HG02588 (cell line): ENCODE measurements at regions not wholly inside any gene's neighbourhood (a gene's known extent, or its start where the extent isn't known, plus 50 kb on each side); places are given as distances from the start of the nearest gene placed in this dataset.
A peak's percentile ranks its signal among the peaks of the same experiment; 100 is the strongest.
"Not testable (repeated sequence)": the region's sequence is repeated elsewhere in the genome, so short reads cannot be mapped to it uniquely, and the experiment has no call there.

Experiments
- ATAC-seq: cut with Tn5 transposase; IDR thresholded peaks from one replicate; pipeline ENCODE4 v1.9.1; 2021; ENCODE audit warnings: mild to moderate bottlenecking, moderate library complexity; ENCODE audit not compliant: unreplicated experiment

DNA sequence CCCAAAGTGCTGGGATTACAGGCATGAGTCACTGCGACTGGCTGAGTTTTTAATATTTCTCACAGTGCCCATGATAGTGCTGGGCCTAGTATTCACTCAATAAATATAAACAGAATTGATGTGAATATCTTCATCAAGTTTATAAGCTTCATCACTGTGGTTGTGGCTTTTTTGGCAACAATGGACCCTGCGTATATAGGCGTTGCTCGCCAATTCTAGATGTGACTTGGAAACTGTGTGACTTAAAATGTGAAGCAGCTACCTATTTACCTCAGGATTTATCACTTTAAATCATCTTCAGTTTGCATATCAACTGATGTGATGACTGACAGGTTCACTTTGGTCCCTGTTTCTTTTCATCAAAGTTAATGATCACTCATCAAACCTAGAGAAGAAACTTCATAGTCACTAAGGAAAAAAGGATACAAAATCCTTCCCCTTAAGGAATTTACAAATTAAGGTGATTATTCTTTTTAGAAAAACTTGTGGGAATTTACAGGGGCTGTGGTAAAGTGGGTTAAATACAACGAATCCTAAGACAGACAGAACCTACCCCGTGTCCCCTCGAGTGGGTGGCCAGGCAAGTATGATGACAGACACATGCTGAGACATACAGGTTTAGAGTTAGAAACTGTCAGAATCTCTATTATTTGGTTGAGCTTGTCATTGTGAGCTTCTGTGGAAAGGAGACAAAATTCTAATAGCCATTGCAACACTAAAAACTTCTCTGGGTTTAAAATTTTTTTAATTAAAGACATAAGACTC, 101.3 kb downstream of the AKAP11 start:
- no peak for ATAC-seq

DNA sequence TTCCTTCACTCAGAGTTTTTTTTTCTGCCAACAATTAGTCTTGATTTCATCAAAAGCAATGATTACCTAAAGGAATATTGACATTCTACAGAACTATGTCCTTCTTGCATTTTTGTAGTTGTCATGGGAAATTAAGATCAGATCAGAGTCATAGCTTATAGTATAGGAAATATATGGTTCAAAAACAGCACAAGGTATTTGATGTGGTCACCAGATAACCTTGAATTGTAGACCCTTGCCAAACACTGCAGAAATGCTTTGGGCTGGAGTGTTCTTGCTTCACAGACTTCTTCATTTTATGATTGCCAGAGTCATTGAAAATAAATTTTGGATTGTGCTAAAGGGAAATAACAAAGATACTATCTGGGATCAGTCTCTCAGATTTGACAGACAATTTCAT, 103.7 kb downstream of the AKAP11 start:
- no peak for ATAC-seq

DNA sequence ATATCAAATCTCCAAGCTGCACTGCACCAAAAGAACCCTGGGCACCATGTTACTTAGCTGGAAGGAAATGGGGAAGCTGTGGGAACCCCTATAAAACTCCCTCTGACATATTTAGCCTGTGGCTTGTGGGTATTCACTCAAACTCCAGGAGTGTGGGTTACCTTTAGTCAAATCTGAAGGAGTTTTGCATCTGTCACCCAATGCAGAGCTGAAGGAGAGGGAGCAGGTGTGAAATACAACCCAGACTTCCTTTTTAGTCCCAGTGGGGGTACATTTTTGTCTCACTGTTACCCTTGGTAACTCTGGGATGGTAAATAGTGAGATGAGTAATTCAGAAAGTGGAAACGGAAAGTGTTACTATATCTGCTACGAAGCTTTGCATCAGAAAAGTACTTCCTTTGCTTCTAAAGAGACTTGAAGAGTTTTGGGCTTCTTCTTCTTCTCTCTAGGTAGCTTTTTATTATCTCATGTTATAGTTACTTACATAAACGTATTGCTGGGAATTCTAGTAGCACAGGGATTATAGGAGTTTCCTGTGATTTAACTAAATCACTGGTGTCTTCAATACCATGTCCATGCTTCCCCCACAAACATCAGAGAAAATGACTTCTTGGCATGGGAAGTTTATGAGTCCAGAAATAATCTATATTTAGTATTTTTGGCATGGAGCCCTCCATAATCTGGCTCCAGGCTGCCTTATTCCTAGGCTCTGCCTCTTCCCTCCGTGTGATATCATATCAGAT, 105.9 kb downstream of the AKAP11 start:
- ATAC-seq: peak; percentile 86

DNA sequence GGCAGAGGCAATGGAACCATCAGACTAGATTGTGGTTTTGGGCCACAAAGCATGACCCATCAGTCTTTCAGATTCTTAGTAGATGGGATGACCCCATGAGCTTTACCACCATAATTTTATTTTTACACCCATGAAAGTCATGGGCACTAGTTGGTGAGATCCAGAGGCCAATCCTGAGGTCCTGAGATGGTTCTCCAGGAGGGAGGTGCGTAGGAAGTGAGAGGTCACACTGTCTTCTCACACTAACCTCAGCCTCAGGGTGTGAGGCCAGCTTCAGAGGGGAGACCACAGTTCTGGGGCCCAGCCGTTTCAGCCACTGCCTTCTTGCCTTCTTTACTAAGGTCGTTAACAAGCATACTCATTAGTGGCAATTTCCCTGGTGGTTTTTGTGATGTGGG, 106.4 kb downstream of the AKAP11 start:
- ATAC-seq: peak; percentile 23

DNA sequence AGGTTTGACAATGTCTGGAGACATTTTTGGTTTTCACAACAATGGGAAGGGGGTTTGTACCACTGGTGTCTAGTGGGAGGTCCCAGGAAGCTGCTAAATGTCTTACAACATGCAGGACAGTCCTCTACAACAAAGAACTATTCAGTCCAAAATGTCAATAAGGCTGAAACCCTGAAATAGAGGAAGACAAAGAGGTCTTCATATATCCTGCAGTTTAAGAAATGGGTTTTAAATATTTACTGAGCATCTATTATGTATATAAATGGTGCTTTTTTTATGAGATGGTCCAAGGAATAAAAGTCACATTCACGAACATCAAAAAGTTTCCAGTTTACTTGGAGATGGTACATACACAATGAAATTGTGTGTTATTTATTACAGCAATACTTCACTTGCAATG, 107.3 kb downstream of the AKAP11 start:
- ATAC-seq: no peak

DNA sequence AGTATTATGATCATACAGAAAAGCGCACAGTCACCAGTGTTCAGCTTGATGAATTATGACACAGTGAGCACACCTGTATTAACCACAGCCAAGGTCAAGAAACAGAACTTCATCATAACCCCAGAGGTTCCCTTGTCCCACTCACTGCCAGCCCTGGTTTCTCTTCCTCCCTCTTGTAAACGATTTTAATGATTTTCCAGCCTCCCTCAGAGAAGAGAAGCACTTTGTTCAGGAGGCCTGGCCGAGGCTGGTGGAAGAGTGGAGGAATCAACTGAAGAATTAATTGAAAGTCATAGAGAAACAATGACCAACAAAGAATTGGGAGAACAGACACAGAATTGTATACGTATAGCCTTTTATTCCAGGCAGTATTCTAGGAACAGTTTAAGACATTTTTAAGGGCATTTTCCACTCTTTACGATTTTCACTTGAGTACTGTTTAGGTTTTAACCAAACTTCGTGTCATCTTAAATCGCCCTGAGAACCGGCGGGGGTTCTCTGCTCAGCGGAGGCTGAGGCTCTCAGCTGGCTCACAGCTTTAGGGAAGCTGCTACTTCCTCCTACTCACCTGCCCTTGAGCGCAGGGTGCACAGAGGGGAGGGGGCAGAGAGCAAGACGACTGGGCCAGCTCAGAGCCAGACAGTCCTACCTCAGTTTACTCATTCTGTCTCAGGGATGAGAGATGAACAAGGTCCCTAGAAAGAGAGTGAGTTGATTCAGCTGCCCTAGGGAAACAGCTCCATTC, 108.6 kb downstream of the AKAP11 start:
- ATAC-seq: peak; percentile 40

DNA sequence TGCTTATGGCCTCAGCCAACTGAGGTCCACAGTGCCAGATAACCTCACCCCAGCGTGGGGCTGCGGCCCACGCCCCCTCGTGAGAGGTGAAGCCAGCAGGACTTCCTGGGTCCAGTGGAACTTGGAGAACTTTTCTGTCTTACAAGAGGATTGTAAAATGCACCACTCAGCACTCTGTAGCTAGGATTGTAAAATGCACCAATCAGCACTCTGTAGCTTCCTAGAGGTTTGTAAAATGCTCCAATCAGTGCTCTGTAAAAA, 109.1 kb downstream of the AKAP11 start:
- ATAC-seq: no peak

DNA sequence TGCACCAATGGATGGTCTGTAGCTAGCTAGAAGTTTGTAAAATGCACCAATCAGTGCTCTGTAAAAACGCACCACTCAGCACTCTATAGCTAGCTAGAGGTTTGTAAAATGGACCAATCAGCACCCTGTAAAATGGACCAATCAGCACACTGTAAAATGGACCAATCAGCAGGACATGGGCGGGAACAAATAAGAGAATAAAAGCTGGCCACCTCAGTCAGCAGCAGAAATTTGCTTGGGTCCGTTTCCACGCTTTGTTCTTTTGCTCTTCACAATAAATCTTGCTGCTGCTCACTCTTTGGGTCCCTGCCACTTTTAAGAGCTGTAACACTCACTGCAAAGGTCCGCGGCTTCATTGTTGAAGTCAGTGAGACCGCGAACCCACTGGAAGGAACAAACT, 109.5 kb downstream of the AKAP11 start:
- not testable (repeated sequence) for ATAC-seq

DNA sequence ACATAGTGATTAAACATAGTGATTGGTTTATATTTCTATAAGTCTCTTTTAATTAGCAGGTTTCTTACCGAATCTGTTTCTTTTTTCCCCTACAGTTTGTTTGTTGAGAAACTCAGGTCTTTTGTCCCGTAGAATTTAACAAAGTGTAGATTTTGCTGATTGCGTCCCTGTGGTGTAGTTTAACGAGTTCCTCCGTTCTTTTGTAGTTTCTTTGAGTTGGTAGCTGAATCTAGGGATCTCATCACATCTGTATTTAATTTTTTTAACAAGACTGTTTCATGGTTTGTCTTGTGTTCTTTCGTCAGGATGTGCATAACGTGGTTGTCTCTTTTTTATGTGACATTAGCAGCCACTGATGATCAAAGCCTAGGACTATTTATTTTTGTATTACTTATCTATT, 111.1 kb downstream of the AKAP11 start:
- ATAC-seq: no peak

DNA sequence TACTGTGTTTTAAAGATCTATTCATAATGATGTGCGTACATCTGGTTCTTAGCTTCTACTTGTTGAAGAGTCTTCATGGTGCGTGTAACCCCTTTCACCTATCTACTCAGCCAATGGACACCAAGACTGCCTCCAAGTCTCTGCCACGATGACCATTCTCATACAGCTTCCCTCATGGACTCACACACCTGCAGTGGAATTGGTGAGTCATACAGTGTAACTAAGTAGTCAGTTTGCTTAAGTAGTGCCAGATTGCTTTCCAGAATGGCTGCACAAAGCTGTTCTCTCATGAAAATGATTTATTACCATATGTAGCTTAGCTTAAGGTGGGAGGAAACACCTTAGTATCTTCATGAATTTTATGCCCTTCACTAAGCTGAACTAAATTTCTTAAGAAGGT, 112.3 kb downstream of the AKAP11 start:
- ATAC-seq: no peak

DNA sequence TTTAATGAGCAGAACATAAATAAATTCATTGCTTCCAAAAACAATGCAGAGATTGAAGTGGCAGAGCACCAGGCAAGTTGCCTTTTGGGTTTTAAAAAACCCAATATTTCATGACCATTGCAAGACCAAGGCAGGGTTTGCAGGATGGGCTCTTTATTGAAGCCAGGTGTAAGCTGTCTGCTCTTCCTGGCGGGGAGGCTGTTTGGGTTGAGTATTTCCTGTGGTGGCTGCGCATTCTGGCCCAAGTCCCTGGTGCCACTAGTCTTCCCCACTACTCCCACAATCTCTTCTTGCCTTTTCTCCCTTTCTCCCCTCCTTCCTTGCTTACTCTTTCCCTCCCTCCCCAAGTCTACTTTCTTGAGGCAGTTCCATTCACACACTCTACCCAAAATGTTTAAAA, 116.4 kb downstream of the AKAP11 start:
- no peak for ATAC-seq

DNA sequence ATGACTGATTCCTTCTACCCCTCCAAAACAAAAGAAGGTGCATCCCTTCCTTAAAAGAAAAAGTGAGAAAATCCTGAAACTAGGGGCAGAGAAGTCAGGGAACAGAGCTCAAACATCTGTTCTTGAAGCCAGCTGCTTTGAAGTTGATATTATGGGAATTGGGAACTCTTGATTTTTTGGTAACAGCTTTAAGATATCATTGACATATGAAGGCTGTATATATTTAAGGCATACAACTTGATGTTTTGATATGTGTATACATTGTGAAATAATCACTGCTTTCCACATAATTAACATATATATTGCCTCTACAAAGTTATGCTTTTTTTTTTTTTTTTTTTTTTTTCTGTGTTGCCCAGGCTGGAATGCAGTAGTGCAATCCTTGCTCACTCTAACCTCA, 117.1 kb downstream of the AKAP11 start:
- no peak for ATAC-seq

DNA sequence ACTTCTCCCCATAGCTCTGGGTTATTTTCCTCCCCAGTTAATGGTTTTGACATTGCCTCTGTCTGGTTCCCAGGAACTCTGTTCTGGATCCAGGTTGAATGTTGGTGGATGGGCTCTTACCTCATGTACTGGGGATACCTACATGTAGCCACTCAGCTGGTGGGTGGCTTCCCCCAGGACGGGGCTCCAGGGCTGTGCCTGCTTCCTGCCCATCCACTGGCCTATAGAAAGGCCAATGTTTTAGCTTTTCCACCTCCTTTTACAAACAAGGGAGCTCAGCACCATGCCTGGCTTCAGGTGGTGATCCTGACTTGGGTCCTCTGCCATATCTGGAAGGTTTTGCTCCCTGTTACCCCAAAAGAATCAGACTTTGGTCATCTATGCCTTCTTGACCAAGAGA, 120.2 kb downstream of the AKAP11 start:
- ATAC-seq: no peak

DNA sequence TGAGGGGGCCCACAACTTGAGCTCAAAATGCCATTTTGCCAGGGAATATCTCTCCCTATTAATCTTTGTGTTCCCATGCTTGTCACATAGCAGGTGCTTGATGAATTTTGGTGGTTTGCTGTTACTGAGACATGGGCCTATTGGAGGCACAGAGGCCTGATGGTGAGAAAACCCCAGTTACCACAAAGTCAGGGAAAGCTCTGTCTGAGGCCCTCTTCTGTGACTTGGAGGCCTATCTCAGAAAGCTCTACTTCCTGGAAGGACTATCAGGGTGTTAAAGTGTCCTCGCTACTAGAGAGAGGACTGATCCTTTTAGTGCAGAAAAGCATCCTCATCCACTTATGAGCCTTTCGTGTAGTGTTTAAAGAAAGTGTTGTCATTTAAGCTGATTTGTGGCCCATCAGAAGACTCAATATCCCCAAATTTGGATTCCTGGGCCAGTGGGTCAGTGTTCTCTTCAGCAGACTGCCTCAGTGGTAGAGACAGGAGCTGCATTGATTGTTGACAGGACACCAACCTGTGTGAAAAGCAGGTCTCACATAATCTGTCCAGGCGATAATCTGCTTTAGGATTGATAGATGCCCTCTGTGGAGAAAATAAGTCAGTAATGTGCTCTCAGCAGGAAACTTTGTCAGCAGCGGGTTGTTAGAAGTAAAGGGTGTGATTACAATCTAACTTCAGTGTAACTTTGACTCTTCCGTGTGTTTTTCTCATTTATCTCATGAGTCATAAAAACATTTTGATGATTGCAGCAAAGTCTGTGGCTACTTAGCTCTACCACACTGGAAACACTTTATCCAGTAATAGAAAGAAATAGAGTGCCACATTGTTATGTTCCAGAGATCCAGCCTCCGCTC, 121.0 kb downstream of the AKAP11 start:
- ATAC-seq: no peak

DNA sequence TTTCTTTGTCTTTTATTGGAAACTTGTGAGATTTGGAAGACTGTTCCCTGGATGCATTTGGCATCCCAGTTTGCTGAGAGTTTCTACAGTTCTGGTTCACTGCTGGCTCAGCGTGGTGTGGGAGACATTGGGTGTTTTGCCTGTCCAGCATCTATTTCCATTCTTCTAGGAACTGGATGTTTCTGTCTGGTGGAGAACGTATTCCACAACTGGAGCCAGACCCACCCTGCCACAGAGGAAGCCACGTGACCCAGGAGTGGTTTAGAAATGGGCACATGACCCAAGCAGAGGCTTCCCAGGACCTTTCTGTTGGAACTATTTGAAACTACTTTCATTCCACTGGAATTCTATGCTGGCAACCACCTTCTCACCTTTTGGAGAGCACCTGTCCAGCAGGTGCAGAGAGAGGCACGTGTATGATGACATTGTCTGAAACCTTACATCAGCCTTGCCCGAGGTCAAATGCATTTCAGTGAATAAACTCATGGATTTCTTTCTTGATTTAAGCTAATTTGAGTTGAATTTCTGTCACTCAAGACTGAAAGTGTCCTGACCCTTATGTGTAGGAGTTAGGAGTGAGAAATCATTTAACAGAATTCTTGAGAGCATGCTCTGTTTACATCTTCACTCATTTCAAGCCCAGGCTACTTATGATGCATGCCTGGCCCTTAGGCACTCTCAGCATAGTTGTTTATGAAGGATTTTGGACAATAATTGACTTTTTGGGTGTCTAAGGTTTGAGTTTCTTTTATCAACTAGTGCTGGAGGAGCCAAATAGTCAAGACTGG, 121.8 kb downstream of the AKAP11 start:
- ATAC-seq: peak; percentile 54

DNA sequence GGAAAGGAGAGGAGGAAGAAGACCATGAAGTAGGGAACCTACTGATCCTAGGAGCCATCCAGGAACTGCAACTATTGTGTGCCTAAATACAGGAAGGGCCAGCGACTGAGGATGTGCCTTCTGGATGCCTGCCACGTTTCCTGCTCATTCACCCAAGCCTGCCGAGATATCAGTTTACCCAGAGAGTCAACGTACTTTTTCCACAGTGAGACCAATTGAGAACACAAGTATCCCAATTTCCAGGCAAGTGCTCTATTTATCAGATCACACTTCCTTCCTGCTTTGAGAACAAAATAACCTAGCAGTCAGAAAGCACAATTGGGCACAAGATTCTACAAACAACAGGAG, 122.4 kb downstream of the AKAP11 start:
- ATAC-seq: peak; percentile 4

DNA sequence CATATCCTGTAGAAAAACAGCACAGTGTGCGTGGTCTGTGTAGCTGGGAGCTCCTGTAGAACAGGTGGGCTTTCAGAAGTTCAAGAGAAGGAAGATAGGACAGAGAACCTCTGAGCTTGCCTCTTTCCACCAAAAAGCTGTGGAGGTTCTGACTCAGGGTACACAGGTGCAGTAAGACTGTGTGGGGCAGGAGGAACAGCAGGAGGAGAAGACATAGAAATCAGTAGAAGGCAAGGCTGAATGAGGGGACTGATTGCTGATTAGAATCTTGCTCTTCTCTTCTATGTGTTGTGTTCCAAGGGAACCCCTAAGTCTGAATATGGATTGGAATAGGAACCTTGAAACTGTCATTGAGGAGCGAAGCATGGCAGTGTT, 122.7 kb downstream of the AKAP11 start:
- ATAC-seq: no peak

DNA sequence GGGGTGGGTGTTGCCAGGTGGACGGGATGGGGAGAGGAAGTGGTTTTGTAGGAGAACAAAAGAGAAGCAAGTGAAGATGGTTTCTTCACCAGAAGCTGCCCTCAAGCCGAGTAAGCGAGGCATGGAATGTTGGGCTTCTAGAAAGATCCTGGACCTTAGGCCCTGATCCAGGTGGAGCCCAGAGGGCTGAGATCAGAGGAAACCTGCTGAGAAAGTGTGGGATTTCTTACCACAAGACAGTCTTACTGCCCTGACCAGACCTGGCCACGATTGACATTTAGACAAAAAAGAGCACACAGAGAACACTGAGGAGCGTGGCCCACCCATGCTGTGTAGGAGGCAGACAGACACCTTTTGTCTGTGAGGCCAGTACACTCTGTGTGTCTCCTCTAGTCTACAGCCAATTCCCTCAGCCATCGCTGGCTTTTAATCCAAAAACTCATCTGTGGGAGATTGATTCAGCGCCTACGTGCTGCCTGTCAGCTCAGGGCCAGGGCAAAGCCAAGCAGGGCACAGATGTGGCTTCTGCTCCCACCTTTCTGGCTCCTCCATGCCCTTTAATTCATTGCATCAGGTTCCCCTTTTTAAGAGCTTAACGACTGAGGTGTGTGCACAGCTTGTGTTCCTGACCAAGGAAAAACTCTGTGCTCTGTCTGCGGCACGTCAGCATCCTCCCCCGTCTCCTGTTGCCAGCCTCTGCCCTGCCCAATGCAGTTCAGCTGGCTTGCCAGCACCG, 123.3 kb downstream of the AKAP11 start:
- ATAC-seq: no peak

DNA sequence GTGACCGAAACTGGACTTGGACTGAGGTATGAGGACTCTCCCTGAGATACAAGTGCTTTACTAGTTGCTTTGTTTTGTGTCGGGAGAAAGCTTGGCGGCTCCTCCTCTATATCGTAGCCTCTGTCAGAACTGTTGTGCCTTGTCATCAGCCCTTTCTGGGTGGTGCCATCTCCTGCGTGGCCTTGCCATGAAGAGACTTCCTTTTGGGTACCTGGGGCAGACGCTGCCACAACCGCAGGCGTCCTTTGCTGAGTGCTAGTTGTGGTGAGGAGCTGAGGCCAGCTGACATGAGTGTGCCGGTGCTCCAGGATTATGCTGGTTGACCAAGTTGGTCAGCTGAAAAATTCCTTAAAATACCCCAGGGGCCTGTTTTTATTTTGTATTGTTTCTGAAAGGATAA, 124.5 kb downstream of the AKAP11 start:
- ATAC-seq: no peak
